ENCODE measurements at regions not wholly inside any gene's neighbourhood (a gene's known extent, or its start where the extent isn't known, plus 50 kb on each side); places are given as distances from the start of the nearest gene placed in this dataset.

DNA sequence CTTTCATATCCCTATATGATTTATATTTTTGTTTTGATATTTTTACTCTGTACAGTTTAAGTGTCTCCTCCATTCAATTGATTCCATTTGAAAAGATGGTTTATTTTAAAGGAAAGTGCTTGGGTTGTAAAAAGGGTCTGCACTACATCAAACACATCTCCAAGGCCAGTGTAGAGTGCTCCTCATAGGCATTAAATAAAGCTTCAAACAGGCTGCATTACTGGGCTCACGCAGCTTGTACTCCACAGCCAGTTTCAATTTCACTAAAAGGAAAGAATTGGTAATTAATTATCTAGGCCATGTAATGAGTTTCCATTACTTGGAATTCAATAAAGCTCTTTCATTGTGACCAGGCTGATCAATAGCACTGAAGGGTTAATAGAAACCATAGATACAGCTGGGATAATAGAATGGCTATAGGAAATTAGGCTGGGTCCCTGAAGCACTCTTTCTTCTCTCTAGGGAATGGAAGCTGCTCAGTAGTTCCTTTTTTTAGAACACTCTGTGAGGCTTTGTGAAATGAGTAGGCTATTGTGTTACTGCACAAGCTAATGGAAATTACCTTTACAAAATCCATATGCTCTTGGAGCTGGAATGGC lies 442.2 kb downstream of the RNF144B start:
- no peaks in the 10 kb centered on the region for H3K36me3 ChIP-seq
- no peak overlapping the region for H3K4me3 ChIP-seq
- peaks cover 0 to 5% (median 4%) of the 10 kb centered on the region in 4 donors for H3K9me3 ChIP-seq
- H3K27ac ChIP-seq, result no peak overlapping the region
- ATAC-seq (ENCODE audit: low FRiP score in 2 of 2) (no peak), DNase-seq (no peak)
- TF ChIP-seq, protein P1, sequence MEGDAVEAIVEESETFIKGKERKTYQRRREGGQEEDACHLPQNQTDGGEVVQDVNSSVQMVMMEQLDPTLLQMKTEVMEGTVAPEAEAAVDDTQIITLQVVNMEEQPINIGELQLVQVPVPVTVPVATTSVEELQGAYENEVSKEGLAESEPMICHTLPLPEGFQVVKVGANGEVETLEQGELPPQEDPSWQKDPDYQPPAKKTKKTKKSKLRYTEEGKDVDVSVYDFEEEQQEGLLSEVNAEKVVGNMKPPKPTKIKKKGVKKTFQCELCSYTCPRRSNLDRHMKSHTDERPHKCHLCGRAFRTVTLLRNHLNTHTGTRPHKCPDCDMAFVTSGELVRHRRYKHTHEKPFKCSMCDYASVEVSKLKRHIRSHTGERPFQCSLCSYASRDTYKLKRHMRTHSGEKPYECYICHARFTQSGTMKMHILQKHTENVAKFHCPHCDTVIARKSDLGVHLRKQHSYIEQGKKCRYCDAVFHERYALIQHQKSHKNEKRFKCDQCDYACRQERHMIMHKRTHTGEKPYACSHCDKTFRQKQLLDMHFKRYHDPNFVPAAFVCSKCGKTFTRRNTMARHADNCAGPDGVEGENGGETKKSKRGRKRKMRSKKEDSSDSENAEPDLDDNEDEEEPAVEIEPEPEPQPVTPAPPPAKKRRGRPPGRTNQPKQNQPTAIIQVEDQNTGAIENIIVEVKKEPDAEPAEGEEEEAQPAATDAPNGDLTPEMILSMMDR (IDR thresholded peaks at IDR 0.05), result no peak
- no peak for TF ChIP-seq POLR2A (IDR thresholded peaks at IDR 0.05)
- no peak for TF ChIP-seq EP300 (IDR thresholded peaks at IDR 0.05)
- no peak for TF ChIP-seq POLR2AphosphoS5 (IDR thresholded peaks at IDR 0.05)
- no peaks in the 10 kb centered on the region for H3K27me3 ChIP-seq
- WGBS, 2 donors, result 63 to 75% methylated on average over 1 of the region's 1 CpG
- no peaks in the 10 kb centered on the region for H3K4me1 ChIP-seq

GRCh38 chr6:18835976-18836375 lies 448.8 kb downstream of the RNF144B start:
- H3K36me3 ChIP-seq, result no peaks in the 10 kb centered on the region
- no peak overlapping the region for H3K27ac ChIP-seq
- no peak for ATAC-seq (ENCODE audit: low FRiP score in 2 of 2)
- no peak for TF ChIP-seq POLR2A (IDR thresholded peaks at IDR 0.05)
- no peak for TF ChIP-seq POLR2AphosphoS5 (IDR thresholded peaks at IDR 0.05)
- no peak for TF ChIP-seq EP300 (IDR thresholded peaks at IDR 0.05)
- TF ChIP-seq, protein P1 (IDR thresholded peaks at IDR 0.05), result no peak
- no peak for DNase-seq
- H3K4me3 ChIP-seq, result no peak overlapping the region
- 92 to 93% methylated on average over 9 of the region's 9 CpGs for WGBS, 2 donors
- no peaks in the 10 kb centered on the region for H3K9me3 ChIP-seq
- H3K27me3 ChIP-seq, result no peaks in the 10 kb centered on the region
- H3K4me1 ChIP-seq, result no peaks in the 10 kb centered on the region

DNA sequence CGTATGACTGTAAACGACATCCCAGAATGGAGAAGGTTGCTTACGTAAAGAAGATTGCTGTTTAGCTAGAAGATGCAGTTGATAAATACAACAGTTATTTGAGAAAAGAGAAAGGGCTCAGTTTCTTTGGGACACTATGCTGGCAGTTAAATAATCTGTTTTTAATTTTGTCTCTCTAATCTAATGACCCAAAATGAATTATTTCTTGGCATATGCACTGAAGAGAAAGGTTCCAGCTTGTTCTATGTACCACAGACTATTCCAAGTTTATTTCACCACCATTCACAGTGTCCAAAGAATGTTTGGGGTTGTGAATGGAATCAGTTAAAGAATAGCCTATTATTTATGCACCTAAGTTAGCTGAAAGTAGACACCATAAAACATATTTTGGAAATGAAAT lies 449.9 kb downstream of the RNF144B start:
- H3K4me1 ChIP-seq, result no peaks in the 10 kb centered on the region
- no peaks in the 10 kb centered on the region for H3K9me3 ChIP-seq
- no peak overlapping the region for H3K27ac ChIP-seq
- TF ChIP-seq POLR2AphosphoS5 (IDR thresholded peaks at IDR 0.05), result no peak
- TF ChIP-seq POLR2A (IDR thresholded peaks at IDR 0.05), result no peak
- TF ChIP-seq EP300 (IDR thresholded peaks at IDR 0.05), result no peak
- H3K36me3 ChIP-seq, result no peaks in the 10 kb centered on the region
- H3K27me3 ChIP-seq, result no peaks in the 10 kb centered on the region
- no peak overlapping the region for H3K4me3 ChIP-seq
- DNase-seq (no peak), ATAC-seq (ENCODE audit: low FRiP score in 2 of 2) (no peak)
- WGBS, 2 donors, result 58 to 70% methylated on average over 3 of the region's 3 CpGs

- DNase-seq (no peak), ATAC-seq (ENCODE audit: low FRiP score in 2 of 2) (no peak)
- Histone ChIP-seq H3K4me3 (no peak overlapping the region), H3K36me3 (no peaks in the 10 kb centered on the region), H3K9me3 (no peaks in the 10 kb centered on the region), H3K27ac (no peak overlapping the region), H3K27me3 (no peaks in the 10 kb centered on the region), H3K4me1 (no peaks in the 10 kb centered on the region)
- whole genome bisulfite sequencing, 2 donors, result 95 to 97% methylated on average over 1 of the region's 1 CpG
- TF ChIP-seq POLR2AphosphoS5 (IDR thresholded peaks at IDR 0.05) (no peak), EP300 (IDR thresholded peaks at IDR 0.05) (no peak), POLR2A (IDR thresholded peaks at IDR 0.05) (no peak)
- TF ChIP-seq, protein P1 (IDR thresholded peaks at IDR 0.05), result no peak
These were observed 455.4 kb downstream of the RNF144B start for GRCh38 chr6:18842534-18842933.

- TF ChIP-seq EP300 (IDR thresholded peaks at IDR 0.05), result no peak
- TF ChIP-seq POLR2AphosphoS5 (IDR thresholded peaks at IDR 0.05), result no peak
- TF ChIP-seq, protein P1 (IDR thresholded peaks at IDR 0.05), result no peak
- no peak for TF ChIP-seq POLR2A (IDR thresholded peaks at IDR 0.05)
- no peak for DNase-seq
- no peaks in the 10 kb centered on the region for H3K4me1 ChIP-seq
- H3K9me3 ChIP-seq, result no peaks in the 10 kb centered on the region
- H3K36me3 ChIP-seq, result no peaks in the 10 kb centered on the region
- ATAC-seq (ENCODE audit: low FRiP score in 2 of 2), result no peak
- no peak overlapping the region for H3K4me3 ChIP-seq
- 82 to 100% methylated on average over 1 of the region's 1 CpG for WGBS, 2 donors
- H3K27me3 ChIP-seq, result no peaks in the 10 kb centered on the region
- no peak overlapping the region for H3K27ac ChIP-seq
These were observed 458.7 kb downstream of the RNF144B start for GRCh38 chr6:18845896-18846295.

Data from upper lobe of left lung (tissue), 6 donors.